HCT116 (cell line): ENCODE measurements at regions not wholly inside any gene's neighbourhood (a gene's known extent, or its start where the extent isn't known, plus 50 kb on each side); places are given as distances from the start of the nearest gene placed in this dataset.

Source experiments
- ATAC-seq: fragments of 200-7000 bp; cut with Tn5 transposase; 2 replicates; pipeline ENCODE4 v1.9.1; 2020; ENCODE audit warnings: mild to moderate bottlenecking, moderate library complexity
- BruUV-seq: library from RNA; stranded (reverse); fragments of 400-500 nt; replicated peaks from 2 replicates; lab custom pipeline; 2021; lab: Mats Ljungman, UMichigan
- CTCF ChIA-PET: fragments of 300-600 bp; sonication (Branson Sonifier 250); formaldehyde crosslinking; loops from one replicate; lab custom pipeline; 2021; ENCODE audit warnings: antibody characterized with exemption; lab: Charles Lee
- POLR2A ChIA-PET: fragments of 300-600, 350-600 bp; sonication (Branson Sonifier 250); formaldehyde crosslinking; loops from one replicate; lab custom pipeline; 2021; ENCODE audit warnings: antibody characterized with exemption; lab: Charles Lee
- RAD21 ChIA-PET, 2 experiments: fragments of 300-600 bp; sonication (Branson Sonifier 250); formaldehyde crosslinking; loops; one replicate each; lab custom pipeline; 2023; ENCODE audit warnings: low total read pairs in 2 of 2; ENCODE audit not compliant: uncharacterized antibody in 2 of 2, unreplicated experiment in 2 of 2, low non-redundant PET in 1 of 2; lab: Charles Lee
- DNase-seq: peaks from one replicate; pipeline ENCODE4 v3.0.0-alpha.2; 2010; ENCODE audit warnings: low read depth, low spot score
- H2AFZ ChIP-seq: fragments of 200-600 bp; shearing (Covaris generic), sonication (generic); 2 replicates; pipeline ENCODE4 v1.6.1; 2017; ENCODE audit warnings: low read depth, mixed run types, mixed read lengths, antibody characterized with exemption, low read length; ENCODE audit not compliant: poor library complexity, severe bottlenecking
- H3K27ac ChIP-seq: 2 replicates; pipeline ENCODE4 v1.5.1; 2012; ENCODE audit warnings: low read depth, low read length
- H3K27me3 ChIP-seq: fragments of 200-600 bp; sonication (generic); 2 replicates; pipeline ENCODE4 v1.6.1; 2016; ENCODE audit warnings: mixed run types, low read length, mixed read lengths; ENCODE audit not compliant: insufficient read depth
- H3K36me3 ChIP-seq, 2 experiments: fragments of 200-500 bp in 1 of 2; fragments of 200-600 bp in 1 of 2; sonication (Bioruptor generic) in 1 of 2; sonication (generic) in 1 of 2; 2 replicates each; pipeline versions ENCODE4 v1.5.1 to v1.6.1; 2014 to 2016; ENCODE audit warnings: low read length in 2 of 2, inconsistent platforms in 1 of 2, mixed read lengths in 1 of 2, mixed run types in 1 of 2; ENCODE audit not compliant: insufficient read depth in 2 of 2, control insufficient read depth in 1 of 2
- H3K4me1 ChIP-seq, 2 experiments: fragments of 200-600 bp in 1 of 2; sonication (generic) in 1 of 2; 2 replicates each; pipeline versions ENCODE4 v1.5.1 to v1.6.1; 2012 to 2017; ENCODE audit warnings: low read length in 2 of 2, inconsistent platforms in 1 of 2, mild to moderate bottlenecking in 1 of 2, mixed read lengths in 1 of 2, mixed run types in 1 of 2, moderate library complexity in 1 of 2; ENCODE audit not compliant: insufficient read depth in 2 of 2, control insufficient read depth in 1 of 2
- H3K4me2 ChIP-seq: fragments of 200-600 bp; sonication (generic); 2 replicates; pipeline ENCODE4 v1.6.1; 2017; ENCODE audit warnings: mixed run types, low read length, mixed read lengths
- H3K4me3 ChIP-seq, 2 experiments: fragments of 200-600 bp in 1 of 2; sonication (generic) in 1 of 2; replicated peaks in 1 of 2; 2 replicates each; pipeline ENCODE4 v1.5.1; 2011 to 2016; ENCODE audit warnings: low read length in 2 of 2, control low read depth in 1 of 2, low read depth in 1 of 2, mild to moderate bottlenecking in 1 of 2, mixed read lengths in 1 of 2, mixed run types in 1 of 2
- H3K79me2 ChIP-seq: fragments of 200-600 bp; sonication (generic); 2 replicates; pipeline ENCODE4 v1.6.1; 2017; ENCODE audit warnings: mild to moderate bottlenecking, mixed run types, low read length, moderate library complexity, mixed read lengths; ENCODE audit not compliant: insufficient read depth
- H3K9ac ChIP-seq: fragments of 200-600 bp; sonication (generic); 2 replicates; pipeline ENCODE4 v1.6.1; 2016; ENCODE audit warnings: low read length, mixed read lengths
- H3K9me2 ChIP-seq: fragments of 200-600 bp; sonication (generic), shearing (Covaris generic); 2 replicates; pipeline ENCODE4 v1.6.1; 2017; ENCODE audit warnings: mixed run types, mild to moderate bottlenecking, moderate library complexity; ENCODE audit not compliant: insufficient read depth
- H3K9me3 ChIP-seq, 2 experiments: fragments of 200-500 bp in 1 of 2; fragments of 200-600 bp in 1 of 2; sonication (Bioruptor generic) in 1 of 2; sonication (generic) in 1 of 2; 2 replicates each; pipeline ENCODE4 v1.6.1; 2014 to 2017; ENCODE audit warnings: low read length in 2 of 2, mixed read lengths in 2 of 2, inconsistent platforms in 1 of 2, low read depth in 1 of 2, mild to moderate bottlenecking in 1 of 2, mixed run types in 1 of 2, moderate library complexity in 1 of 2; ENCODE audit not compliant: control insufficient read depth in 1 of 2, insufficient read depth in 1 of 2
- H4K20me1 ChIP-seq: fragments of 200-600 bp; sonication (generic), shearing (Covaris generic); 2 replicates; pipeline ENCODE4 v1.6.1; 2017; ENCODE audit warnings: mixed run types, mild to moderate bottlenecking, moderate library complexity; ENCODE audit not compliant: insufficient read depth
- CBX3 ChIP-seq: IDR thresholded peaks from 2 replicates; pipeline ENCODE4 v1.6.1; 2012; ENCODE audit warnings: low read depth
- CEBPB ChIP-seq: IDR thresholded peaks from 2 replicates; pipeline ENCODE4 v1.6.1; 2012; ENCODE audit warnings: low read depth
- EGR1 ChIP-seq: IDR thresholded peaks from 2 replicates; pipeline ENCODE4 v1.6.1; 2012; ENCODE audit warnings: low read depth
- EZH2 ChIP-seq: fragments of 200-600 bp; sonication (generic); IDR thresholded peaks from 2 replicates; pipeline ENCODE4 v1.6.1; 2017; ENCODE audit warnings: antibody characterized with exemption, mixed run types
- EZH2phosphoT487 ChIP-seq: fragments of 200-600 bp; IDR thresholded peaks from 2 replicates; pipeline ENCODE4 v1.6.1; 2018; ENCODE audit warnings: antibody characterized with exemption, borderline replicate concordance
- FOSL1 ChIP-seq: IDR thresholded peaks from 2 replicates; pipeline ENCODE4 v1.6.1; 2012; ENCODE audit warnings: low read depth
- JUND ChIP-seq: IDR thresholded peaks from 2 replicates; pipeline ENCODE4 v1.6.1; 2012
- POLR2A ChIP-seq: IDR thresholded peaks from 2 replicates; pipeline ENCODE4 v1.7.0; 2011; ENCODE audit warnings: borderline replicate concordance; ENCODE audit not compliant: insufficient read depth, insufficient read length; ENCODE audit errors: extremely low read depth
- POLR2AphosphoS5 ChIP-seq: IDR thresholded peaks from 2 replicates; pipeline ENCODE4 v1.6.1; 2011; ENCODE audit warnings: mild to moderate bottlenecking, low read depth, low read length, moderate library complexity
- RAD21 ChIP-seq: IDR thresholded peaks from 2 replicates; pipeline ENCODE4 v1.6.1; 2012; ENCODE audit warnings: low read depth, mild to moderate bottlenecking
- SIN3A ChIP-seq: IDR thresholded peaks from 2 replicates; pipeline ENCODE4 v1.6.1; 2012; ENCODE audit warnings: low read depth
- SP1 ChIP-seq: IDR thresholded peaks from 2 replicates; pipeline ENCODE4 v1.6.1; 2012; ENCODE audit warnings: low read depth
- YY1 ChIP-seq: IDR thresholded peaks from 2 replicates; pipeline ENCODE4 v1.6.1; 2011; ENCODE audit warnings: low read length, low read depth, moderate library complexity, mild to moderate bottlenecking; ENCODE audit not compliant: insufficient replicate concordance; ENCODE audit errors: extremely low read depth
- ZNF274 ChIP-seq: fragments of 200-500 bp; sonication (Bioruptor generic); IDR thresholded peaks from 2 replicates; pipeline ENCODE4 v1.6.1; 2014; ENCODE audit warnings: mild to moderate bottlenecking, low read depth, low read length, inconsistent platforms
- intact Hi-C: fragments of 100-400 bp; cut with micrococcal nuclease; formaldehyde crosslinking; loops from 2 replicates; pipeline ENCODE4 v1.10.0; 2022
- TF ChIP-seq, protein P1 (sequence below): IDR thresholded peaks from 2 replicates; pipeline ENCODE4 v1.6.1; 2012
- TF ChIP-seq, protein P2 (sequence below): IDR thresholded peaks from 2 replicates; pipeline ENCODE4 v1.6.1; 2012
- TF ChIP-seq, protein P3 (sequence below): IDR thresholded peaks from 2 replicates; pipeline ENCODE4 v1.6.1; 2012; ENCODE audit warnings: low read depth
- TF ChIP-seq, protein P4 (sequence below): IDR thresholded peaks from 2 replicates; pipeline ENCODE4 v1.6.1; 2011; ENCODE audit warnings: mild to moderate bottlenecking, low read length, moderate library complexity; ENCODE audit not compliant: insufficient replicate concordance; ENCODE audit errors: extremely low read depth
- TF ChIP-seq, protein P5 (sequence below), 3 experiments: fragments of 200-600 bp in 1 of 3; sonication (generic) in 1 of 3; IDR thresholded peaks in 2 of 3; conservative IDR thresholded peaks in 1 of 3; 2 replicates each; pipeline ENCODE4 v1.5.1; 2012 to 2017; ENCODE audit warnings: low read depth in 2 of 3, low read length in 2 of 3, antibody characterized with exemption in 1 of 3, borderline replicate concordance in 1 of 3, control low read depth in 1 of 3, mild to moderate bottlenecking in 1 of 3, mixed read lengths in 1 of 3, mixed run types in 1 of 3, moderate library complexity in 1 of 3; ENCODE audit not compliant: insufficient read depth in 1 of 3

DNA sequence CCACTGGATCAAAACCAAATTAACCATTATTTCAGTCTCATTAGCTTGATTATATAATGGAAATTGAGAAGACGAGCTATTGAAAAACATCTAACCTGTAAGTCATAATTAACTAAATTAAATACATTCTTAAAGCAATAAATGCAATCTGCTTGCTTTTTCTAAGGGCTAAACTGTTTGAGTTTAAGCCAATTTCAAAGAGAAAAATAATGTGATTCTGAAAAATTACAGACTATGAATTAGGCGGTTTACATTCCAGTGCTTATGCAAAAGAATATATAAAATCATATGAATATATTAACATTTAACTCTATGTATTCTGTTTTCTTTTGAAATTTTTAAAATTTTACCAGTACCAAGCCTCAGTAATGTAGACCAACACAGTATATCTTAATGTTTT lies 1349.4 kb downstream of the FSCB start (continued):
- TF ChIP-seq, protein P1, sequence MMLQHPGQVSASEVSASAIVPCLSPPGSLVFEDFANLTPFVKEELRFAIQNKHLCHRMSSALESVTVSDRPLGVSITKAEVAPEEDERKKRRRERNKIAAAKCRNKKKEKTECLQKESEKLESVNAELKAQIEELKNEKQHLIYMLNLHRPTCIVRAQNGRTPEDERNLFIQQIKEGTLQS: no peak

DNA sequence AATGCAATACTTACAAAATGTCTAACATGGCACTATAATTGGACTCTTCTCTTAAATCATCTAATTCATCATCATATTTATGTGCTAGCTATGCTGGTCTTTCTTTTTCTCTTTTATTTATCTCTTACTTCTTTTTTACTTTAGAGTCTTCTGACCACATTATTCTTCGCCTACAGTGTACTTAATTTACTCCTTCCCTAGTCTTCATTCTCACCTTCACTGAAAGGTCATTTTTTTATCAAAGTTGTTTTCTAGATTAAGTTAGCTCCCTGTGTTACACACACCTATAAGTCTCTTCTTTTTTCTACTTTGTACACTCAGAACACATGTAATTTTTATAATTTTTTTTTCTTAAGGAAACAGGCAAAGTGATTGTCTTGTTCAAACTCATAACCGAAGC lies 1351.2 kb downstream of the FSCB start:
- no peaks in the 10 kb centered on the region for H3K9me2 ChIP-seq
- H3K4me2 ChIP-seq: no peak overlapping the region
- no peak overlapping the region for H3K27ac ChIP-seq
- H3K9ac ChIP-seq: no peak overlapping the region
- H3K36me3 ChIP-seq: no peaks in the 10 kb centered on the region
- ChIA-PET RAD21 (no interaction called here), POLR2A (no interaction called here), CTCF (no interaction called here)
- no peaks in the 10 kb centered on the region for H3K27me3 ChIP-seq
- no peak overlapping the region for H3K4me3 ChIP-seq
- H2AFZ ChIP-seq: no peak overlapping the region
- H3K4me1 ChIP-seq: no peaks in the 10 kb centered on the region
- H3K79me2 ChIP-seq: no peaks in the 10 kb centered on the region
- H4K20me1 ChIP-seq: no peaks in the 10 kb centered on the region
- DNase-seq: no peak
- TF ChIP-seq ZNF274: no peak
- TF ChIP-seq EZH2: no peak
- no peak for TF ChIP-seq SP1
- TF ChIP-seq RAD21: no peak
- TF ChIP-seq FOSL1: no peak
- TF ChIP-seq EZH2phosphoT487: no peak
- no peak for TF ChIP-seq POLR2AphosphoS5
- TF ChIP-seq, protein P1: no peak
- no peak for TF ChIP-seq YY1
- no peak for TF ChIP-seq CEBPB
- TF ChIP-seq SIN3A: no peak
- no peak for TF ChIP-seq EGR1
- no peak for TF ChIP-seq JUND
- TF ChIP-seq, protein P2, sequence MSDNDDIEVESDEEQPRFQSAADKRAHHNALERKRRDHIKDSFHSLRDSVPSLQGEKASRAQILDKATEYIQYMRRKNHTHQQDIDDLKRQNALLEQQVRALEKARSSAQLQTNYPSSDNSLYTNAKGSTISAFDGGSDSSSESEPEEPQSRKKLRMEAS: no peak
- no peak for TF ChIP-seq CBX3
- no peak for TF ChIP-seq POLR2A
- TF ChIP-seq, protein P3, sequence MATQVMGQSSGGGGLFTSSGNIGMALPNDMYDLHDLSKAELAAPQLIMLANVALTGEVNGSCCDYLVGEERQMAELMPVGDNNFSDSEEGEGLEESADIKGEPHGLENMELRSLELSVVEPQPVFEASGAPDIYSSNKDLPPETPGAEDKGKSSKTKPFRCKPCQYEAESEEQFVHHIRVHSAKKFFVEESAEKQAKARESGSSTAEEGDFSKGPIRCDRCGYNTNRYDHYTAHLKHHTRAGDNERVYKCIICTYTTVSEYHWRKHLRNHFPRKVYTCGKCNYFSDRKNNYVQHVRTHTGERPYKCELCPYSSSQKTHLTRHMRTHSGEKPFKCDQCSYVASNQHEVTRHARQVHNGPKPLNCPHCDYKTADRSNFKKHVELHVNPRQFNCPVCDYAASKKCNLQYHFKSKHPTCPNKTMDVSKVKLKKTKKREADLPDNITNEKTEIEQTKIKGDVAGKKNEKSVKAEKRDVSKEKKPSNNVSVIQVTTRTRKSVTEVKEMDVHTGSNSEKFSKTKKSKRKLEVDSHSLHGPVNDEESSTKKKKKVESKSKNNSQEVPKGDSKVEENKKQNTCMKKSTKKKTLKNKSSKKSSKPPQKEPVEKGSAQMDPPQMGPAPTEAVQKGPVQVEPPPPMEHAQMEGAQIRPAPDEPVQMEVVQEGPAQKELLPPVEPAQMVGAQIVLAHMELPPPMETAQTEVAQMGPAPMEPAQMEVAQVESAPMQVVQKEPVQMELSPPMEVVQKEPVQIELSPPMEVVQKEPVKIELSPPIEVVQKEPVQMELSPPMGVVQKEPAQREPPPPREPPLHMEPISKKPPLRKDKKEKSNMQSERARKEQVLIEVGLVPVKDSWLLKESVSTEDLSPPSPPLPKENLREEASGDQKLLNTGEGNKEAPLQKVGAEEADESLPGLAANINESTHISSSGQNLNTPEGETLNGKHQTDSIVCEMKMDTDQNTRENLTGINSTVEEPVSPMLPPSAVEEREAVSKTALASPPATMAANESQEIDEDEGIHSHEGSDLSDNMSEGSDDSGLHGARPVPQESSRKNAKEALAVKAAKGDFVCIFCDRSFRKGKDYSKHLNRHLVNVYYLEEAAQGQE: no peak
- TF ChIP-seq, protein P4, sequence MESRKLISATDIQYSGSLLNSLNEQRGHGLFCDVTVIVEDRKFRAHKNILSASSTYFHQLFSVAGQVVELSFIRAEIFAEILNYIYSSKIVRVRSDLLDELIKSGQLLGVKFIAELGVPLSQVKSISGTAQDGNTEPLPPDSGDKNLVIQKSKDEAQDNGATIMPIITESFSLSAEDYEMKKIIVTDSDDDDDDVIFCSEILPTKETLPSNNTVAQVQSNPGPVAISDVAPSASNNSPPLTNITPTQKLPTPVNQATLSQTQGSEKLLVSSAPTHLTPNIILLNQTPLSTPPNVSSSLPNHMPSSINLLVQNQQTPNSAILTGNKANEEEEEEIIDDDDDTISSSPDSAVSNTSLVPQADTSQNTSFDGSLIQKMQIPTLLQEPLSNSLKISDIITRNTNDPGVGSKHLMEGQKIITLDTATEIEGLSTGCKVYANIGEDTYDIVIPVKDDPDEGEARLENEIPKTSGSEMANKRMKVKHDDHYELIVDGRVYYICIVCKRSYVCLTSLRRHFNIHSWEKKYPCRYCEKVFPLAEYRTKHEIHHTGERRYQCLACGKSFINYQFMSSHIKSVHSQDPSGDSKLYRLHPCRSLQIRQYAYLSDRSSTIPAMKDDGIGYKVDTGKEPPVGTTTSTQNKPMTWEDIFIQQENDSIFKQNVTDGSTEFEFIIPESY: no peak
- TF ChIP-seq, protein P5, sequence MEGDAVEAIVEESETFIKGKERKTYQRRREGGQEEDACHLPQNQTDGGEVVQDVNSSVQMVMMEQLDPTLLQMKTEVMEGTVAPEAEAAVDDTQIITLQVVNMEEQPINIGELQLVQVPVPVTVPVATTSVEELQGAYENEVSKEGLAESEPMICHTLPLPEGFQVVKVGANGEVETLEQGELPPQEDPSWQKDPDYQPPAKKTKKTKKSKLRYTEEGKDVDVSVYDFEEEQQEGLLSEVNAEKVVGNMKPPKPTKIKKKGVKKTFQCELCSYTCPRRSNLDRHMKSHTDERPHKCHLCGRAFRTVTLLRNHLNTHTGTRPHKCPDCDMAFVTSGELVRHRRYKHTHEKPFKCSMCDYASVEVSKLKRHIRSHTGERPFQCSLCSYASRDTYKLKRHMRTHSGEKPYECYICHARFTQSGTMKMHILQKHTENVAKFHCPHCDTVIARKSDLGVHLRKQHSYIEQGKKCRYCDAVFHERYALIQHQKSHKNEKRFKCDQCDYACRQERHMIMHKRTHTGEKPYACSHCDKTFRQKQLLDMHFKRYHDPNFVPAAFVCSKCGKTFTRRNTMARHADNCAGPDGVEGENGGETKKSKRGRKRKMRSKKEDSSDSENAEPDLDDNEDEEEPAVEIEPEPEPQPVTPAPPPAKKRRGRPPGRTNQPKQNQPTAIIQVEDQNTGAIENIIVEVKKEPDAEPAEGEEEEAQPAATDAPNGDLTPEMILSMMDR (IDR thresholded peaks at IDR 0.05 in 2 of 3, conservative IDR thresholded peaks at IDR 0.05 in 1 of 3; ENCODE audit: borderline replicate concordance in 1 of 3, insufficient read depth in 1 of 3, low read depth in 2 of 3, low read length in 2 of 3): no peak
- BruUV-seq: no TSS peak
- H3K9me3 ChIP-seq: no peaks in the 10 kb centered on the region
- ATAC-seq: no peak
- intact Hi-C loops: no loop called here
